Stimulated activated CD4-positive, alpha-beta T cell treated with anti-CD3 and anti-CD28 coated beads, Interleukin-1b, Interleukin-23, amount 100 ng/mL, for 24 hours (primary cell): ENCODE measurements at regions not wholly inside any gene's neighbourhood (a gene's known extent, or its start where the extent isn't known, plus 50 kb on each side); places are given as distances from the start of the nearest gene placed in this dataset.

Experiments
- DNase-seq, 4 experiments: peaks; one replicate each; pipeline ENCODE4 v3.0.0-alpha.2; 2020; ENCODE audit warnings: low read depth in 4 of 4, low spot score in 1 of 4

DNA sequence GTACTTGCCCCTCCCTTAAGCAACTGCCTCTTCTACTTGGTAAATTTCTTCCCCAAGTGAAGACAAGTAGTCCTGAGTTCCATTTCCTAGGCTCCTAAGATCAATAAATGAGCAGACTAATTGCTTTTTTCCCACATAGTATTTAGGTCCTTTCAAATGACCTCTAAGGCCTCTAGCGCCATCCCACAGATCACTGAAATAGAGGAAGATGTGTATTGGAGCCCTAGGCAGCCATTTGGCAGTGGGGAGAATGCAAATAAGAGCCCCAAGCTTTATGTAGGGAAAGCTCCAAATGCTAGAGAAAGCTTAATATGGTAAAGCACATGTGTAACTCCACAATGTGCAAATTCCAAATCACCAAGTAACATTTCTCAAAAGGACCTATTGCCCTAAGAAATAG is 316.5 kb upstream of the PHF14 start:
- no peak for DNase-seq

DNA sequence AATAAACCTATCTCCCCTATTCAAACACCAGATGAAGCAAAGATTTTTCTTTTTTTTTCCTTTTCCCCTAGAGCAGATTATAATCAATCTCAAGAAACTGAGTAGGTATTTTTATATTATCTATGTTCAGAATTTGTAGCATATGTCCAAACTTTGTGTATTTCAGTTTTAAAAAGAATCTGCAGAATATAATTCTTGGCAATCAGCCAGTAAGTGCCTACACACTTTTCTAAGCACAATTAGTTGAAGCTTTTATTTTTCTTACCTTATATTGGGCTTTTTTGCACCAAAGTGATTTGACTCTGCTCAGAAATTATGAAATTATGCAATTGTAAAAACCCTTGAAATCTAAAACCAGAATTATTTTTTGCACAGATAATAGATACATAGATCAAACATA is 315.8 kb upstream of the PHF14 start:
- DNase-seq: no peak

DNA sequence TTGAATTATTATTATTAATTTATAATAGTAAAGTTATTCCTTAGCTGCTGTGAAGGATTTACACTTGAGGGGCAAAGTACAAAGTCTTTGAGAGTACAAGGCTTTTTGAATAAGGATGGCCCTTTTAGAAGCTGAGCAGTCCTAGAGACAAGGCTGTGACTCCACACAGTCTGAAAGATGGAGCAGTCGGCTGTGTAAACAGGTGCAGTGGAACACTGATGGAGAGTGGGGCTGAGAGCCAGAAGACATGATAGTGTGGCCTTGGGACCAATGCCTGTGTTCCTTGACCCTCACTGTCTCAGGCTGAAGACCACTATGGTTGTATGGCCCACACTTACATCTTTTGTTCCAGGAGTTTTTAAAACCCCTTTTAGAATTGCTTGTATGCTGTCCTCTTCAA is 311.2 kb upstream of the PHF14 start:
- DNase-seq: no peak

DNA sequence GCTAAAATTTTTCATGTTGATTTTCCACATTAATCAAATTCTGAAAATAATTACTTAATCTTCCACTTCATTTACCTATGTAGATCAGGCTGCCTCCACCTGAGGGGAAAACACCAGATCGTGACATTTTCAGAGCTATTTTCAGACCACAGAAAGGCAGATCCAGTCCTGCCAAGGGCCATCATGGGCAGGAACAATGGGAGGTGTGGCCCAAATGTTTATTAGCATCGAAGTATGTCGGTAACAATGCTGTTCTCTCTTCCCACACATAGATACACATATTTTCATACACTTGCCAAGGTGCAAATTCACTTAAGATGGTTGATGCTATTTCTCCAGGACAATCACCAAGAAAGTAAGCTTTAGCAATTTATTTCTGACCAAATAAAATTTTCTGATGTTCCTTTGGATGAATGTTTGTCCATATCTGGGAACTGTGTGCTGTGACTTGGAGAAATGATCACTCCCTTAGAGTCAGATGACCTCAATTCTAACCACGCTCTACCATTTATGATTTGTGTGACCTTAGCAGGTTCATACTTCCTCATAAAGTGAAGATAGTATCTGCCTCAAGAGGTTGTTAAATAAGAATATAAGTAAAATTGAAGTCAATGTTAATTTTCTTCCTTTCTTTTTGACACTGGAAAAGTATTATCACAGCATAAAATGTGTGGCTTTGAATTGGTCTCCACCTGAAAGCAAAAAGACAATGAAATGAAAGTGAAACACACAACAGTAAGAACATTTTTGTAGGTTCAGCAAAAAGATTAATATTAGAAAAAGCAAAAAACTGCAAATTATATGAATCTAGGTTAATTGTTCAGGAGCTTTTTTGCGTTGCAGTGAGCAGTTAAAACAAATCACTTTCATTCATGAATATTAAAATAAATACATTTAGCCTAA is 310.4 kb upstream of the PHF14 start:
- DNase-seq: no peak

DNA sequence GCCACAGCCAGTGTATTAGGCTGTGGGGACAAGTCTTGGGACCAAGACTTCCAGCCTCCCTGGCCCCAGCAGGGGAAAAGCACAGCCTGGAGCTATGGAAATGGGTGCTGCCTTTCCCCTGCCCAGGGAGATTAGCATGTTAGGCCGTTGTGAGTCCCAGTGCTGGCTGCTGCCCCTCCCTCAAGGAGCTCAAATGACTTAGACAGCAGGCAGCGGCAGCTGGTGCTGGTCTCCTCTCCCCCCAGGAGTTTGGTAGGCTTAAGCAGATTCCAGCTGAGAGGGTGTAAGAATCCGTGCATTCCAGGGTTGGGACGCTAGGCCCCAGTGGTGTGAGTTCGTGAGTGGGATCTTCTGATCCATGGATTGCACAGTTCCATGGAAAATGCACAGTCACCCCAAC is 301.5 kb upstream of the PHF14 start:
- DNase-seq: no peak

DNA sequence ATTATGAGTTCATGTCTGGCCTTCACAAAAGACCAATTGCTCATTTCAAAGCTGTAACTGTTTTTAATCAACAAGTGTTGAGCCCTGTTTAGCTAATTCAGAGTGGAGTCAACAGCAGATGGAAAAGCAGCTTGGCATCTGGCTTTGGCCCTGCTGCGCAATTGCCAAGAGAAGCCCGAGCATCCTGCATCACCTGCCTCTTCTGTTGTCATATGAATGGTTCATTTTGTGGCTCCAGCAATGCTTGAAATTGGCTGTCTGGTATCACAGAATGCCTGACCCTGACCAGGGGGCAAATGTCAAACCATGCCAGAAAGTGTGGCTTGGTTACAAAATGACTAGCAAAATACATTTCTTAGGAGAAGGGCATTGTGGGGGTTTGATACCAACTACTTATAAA is 296.5 kb upstream of the PHF14 start:
- no peak for DNase-seq

DNA sequence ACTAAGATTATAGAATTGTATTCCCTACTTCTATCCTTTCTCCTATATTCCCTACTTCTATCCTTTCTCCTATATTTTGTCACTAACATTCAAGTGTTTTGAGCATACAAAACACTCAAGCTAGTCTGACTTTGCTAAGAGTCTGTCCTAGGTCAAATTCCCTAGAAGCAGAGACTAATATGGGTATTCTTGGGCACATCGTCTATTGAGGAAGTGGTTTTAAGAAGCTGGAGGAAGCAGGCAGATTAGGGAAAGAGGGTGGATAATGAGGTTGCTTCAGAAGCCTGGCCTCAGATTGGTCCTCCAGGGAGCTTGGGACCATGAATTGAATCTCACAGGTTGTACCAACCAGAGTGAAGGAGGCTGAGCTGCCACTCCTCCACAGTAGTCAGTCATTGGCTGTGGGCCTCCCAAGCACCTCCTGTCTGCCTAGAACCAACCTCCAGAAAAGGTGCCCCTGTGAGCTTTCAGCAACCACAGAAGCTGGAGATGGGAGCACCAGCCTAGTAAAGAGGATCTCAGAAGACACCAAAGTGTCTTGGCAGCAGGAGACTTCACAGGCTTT is 295.9 kb upstream of the PHF14 start:
- DNase-seq: no peak

DNA sequence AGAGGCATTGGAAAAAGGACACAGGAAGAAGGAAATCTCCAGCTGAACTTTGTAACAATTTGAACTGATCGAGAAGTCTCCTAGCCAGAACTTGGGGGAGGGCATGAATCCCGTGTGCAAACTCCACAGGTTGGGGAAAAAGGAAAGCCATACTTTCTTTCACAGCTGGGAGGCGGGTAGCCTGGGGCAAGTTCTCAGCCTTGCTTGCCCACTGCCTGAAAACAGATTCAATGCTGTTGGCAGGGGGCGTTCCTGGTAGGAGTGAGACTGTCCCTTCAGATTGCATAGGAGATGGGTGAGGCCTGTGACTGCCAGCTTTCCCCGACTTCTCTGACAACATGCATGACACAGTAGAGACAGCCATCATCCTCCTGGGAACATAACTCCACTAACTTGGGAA is 289.1 kb upstream of the PHF14 start:
- no peak for DNase-seq

DNA sequence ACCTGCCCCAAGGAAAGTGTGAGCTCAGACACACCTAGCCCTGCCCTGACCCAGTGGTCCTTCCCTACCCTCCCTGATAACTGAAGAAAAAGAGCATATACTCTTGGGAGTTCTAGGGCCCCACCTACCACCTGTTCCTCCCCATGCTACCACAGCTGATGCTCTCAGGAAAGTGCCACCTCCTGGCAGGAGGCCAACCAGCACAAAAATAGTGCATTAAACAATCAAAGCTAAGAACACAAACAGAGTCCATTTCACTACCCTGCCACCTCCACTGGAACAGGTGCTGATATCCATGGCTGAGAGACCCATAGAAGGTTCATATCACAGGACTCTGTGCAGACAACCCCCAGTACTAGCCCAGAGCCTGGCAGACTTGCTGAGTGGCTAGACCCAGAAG is 288.6 kb upstream of the PHF14 start:
- DNase-seq: no peak

DNA sequence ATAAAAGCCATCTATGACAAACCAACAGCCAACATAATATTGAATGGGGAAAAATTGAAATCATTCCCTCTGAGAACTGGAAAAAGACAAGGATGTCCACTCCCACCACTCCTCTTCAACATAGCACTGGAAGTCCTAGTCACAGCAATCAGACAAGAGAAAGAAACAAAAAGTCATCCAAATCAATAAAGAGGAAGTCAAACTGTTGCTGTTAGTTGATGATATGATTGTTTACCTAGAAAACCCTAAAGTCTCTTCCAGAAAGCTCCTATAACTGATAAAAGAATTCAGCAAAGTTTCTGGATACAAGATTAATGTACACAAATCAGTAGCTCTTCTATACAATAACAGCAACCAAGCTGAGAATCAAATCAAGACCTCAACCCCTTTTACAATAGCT is 285.1 kb upstream of the PHF14 start:
- no peak for DNase-seq

DNA sequence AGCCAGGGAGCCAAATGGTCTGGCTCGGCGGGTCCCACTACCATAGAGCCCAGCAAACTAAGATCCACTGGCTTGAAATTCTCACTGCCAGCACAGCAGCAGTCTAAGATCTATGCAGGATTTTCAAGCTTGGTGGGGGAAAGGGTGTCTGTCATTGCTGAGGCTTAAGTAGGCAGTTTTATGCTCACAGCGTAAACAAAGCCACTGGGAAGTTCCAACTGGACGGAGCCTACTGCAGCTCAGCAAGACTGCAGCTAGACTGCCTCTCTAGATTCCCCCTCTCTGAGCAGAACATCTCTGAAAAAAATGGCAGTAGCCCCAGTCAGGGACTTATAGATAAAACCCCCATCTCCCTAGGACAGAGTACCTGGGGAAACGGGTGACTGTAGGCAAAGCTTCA is 277.6 kb upstream of the PHF14 start:
- DNase-seq: no peak

DNA sequence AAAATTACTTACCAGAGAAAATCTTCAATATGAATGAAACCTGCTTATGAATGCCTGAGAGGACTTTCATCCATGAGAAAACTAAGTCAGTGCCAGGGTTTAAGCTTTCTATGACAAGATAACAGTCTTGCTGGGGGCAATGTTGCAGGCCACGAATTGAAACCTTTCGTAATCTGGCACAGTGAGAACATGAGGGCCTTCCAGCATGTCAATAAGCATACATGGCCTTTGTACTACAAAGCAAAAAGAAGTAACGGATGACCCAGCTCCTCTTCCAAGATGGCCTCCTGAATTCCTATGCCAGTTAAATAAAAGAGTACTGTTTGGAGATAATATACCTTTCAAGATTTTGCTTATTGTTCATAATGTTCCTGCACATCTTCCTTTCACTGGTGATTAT is 270.6 kb upstream of the PHF14 start:
- no peak for DNase-seq

DNA sequence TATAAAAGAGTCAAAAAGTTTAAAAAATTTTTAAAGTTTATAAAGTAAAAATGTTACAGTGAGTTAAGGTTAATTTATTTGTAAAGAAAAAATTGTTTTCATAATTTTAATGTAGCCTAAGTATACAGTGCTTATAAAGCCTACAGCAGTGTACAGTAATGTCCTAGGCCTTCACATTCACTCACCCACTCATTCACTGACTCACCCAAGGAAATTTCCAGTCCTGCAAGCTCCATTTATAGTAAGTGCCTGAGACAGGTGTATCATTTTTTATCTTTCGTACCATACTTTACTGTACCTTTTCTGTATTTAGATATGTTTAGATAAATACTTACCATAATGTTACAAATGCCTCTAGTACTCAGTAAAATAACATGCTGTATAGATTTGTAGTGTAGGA is 269.7 kb upstream of the PHF14 start:
- DNase-seq: no peak

DNA sequence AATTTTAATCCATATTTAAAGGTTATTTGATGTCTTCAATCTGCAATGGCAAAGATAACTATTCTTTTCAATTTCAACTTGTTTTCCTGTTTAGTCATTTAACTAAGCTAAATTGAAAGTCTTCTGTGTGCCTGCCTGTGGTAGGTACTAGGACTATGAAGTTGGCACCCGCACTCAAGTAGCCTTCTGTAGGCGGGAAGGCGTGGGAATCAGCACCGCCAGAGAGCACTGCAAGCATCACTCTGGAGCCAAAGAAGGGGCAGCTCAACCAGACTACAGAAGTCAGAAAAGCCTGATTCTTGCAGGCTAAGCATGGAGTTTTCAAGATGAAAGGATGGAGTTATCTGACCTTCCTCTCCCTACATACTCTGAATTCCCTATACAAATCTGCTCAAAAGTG is 269.0 kb upstream of the PHF14 start:
- no peak for DNase-seq

DNA sequence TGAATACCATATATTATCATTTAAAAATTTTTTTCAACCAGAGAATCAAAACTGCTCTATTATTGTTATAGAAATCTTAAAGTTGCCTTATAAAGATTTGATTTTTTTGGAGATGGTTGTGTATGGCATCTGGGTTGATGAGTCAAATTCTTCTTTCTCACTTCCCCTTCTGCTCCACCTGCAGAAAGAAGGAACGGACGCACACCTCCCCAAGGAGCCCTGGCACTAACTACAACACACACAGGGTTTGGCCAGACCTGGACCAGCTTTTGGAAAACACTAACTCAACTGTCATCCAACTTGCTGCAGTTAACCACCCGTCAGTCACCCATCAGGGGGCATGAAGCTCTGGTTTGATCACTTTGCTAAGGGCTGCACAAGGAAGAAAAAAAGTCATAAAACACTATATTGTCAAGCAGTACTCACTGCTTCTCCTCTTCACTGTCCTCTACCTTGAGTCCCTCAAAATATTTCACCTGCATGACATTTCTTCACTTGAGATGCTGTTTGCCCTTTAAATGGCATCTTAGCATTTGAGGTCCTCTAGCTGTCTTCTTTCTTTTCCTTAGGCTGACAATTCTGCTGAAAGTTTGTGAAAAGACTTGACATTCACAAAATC is 266.7 kb upstream of the PHF14 start:
- no peak for DNase-seq

DNA sequence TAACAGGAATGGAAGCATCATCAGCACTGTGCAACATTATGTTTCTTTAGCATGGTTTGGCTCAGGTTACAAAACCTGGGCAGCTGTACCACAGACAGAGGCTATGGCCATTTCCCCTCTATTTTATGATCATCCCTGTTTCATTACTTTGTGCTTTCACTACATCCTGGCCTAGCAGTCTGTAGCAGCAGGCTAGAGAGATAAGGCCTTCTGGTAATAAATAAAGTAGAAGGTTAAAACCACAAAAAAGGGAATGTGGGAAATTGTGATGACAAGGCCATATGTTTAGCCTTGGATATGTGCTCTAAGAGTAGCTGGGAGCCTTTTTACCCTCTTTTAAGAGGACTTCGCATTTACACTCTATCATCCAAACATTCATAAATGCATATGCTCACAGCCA is 266.2 kb upstream of the PHF14 start:
- DNase-seq: no peak

DNA sequence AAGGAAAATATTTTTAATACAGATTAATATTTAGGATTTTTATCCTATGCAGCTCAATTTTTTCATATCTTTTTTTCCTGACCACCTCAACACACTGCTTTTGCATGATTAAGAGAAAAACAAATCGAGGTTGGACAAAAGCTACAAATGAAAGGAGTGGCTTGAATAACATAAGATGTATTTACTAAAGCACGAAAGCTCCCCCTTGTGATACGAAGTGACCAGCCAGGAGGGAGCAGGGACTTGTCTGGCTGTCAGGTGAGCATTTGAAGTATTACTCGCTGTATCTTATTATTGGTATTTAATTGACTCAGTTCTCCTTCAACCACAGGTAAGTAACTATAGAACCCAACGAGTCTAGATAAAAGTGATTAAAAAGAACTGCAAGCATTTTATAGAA is 265.2 kb upstream of the PHF14 start:
- no peak for DNase-seq

DNA sequence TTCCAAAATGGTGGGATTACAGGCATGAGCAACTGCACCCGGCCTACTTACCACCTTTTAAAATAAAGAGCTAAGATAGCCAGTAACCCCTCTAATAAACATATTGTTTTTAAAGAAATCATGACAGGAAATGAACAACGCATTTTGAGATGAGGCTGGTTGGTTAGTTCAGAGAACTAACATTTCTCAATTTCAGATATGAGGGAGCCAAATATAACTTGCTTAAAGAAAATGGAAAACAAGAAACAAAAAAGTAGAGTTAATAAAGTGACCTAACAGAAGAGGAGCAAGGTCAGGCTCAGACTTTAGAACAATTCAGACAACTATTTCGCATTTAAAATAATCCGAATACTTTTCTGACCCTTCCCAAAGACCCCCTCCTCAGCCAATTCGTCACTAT is 254.9 kb upstream of the PHF14 start:
- DNase-seq: no peak

DNA sequence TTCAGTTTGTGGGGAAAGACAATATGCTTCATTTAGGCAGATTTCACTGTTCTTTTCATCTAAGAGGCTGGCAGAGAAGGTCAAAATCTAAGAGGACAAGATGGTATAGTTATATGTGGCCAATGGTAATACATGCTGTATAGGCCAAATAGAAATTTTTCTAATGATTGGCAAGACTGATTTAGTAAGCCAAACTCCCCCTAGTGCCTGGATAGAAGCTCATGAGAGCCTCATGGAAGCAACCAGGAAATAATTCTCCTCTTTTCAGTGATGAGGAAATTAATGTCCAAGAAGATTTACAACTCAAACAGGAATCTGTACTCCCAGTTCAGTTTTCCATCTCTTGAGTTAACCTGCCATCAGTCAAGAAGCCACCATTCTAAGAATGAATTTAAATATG is 253.6 kb upstream of the PHF14 start:
- no peak for DNase-seq

DNA sequence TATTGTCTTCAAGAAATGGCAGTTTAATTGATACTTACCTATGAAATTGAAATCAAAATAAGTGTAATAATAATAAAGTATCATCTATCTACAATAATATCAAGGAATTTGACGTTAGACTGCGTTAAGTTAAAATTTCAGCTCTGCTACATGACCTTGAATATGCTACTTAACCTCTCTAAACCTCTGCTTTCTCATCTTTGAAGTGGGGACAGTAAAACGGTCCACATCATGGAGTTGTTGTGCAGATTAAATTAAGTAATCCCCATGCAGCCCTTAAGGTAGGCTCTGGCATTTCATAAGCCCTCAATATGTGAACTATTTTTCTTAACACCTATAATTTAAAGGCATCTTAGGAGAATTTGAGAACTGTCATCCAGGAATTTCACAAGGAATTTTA is 252.4 kb upstream of the PHF14 start:
- DNase-seq: no peak

DNA sequence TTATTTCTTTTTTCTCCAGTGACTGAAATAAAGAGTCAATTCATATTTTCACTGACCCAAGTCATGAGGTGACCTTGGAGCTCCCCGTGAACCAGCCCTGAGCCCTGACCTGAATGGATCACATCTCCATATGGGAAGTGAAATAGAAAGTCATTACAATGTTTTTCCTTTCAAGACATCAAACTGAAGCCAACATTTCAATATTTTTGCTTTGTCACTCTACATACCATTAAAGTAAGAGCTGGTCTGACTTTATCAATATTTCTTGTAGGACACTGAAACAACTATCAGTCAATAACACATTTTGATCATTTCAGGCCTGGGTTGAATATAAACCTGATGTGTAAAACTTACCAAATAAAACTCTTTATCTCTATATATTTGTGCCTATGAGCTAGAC is 249.8 kb upstream of the PHF14 start:
- DNase-seq: no peak

DNA sequence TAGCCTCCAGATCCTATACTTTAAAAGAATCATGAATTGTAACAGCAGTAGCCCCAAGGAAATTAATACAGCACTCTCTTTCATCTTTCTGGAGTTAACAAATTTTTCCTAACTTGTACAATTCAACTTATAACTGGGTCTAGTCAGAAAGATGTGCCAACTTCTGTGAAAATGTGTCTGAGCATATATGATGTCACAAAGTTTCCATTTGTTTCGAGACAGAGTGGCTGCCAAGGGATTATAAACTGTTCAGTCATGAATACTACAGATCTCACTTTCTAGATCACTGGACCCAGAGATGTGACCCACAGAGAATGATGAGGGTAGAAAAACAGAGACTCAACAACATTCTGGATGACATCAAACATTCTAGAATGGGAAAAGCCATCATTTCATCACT is 249.2 kb upstream of the PHF14 start:
- no peak for DNase-seq

DNA sequence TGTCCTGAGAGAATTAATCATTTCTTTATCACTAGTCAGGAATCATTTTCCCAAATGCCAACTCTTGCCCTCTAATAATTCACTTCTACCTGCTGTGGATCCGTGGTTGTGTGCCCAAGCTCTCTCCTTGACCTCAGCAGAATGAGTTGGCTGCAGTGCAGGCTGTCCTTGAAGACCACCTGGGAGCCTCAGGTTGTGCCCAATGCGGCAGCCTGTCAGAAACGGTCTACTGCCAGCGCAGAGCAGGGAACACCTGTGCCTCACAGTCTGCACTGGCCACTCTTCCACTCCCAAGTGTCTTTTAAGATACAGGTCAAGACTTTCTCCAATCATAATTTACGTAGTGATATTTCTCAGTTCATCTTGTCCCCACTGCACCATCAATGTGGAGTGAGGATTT is 246.0 kb upstream of the PHF14 start:
- DNase-seq: no peak
